ENCODE measurements at regions not wholly inside any gene's neighbourhood (a gene's known extent, or its start where the extent isn't known, plus 50 kb on each side); places are given as distances from the start of the nearest gene placed in this dataset.
"Not testable (repeated sequence)": the region's sequence is repeated elsewhere in the genome, so short reads cannot be mapped to it uniquely, and the experiment has no call there.

GRCh38 chr1:189237008-189237407, 1240.7 kb downstream of the BRINP3 start:
- no peak for TF ChIP-seq CTCF (IDR thresholded peaks at IDR 0.05; ENCODE audit: extremely low read depth, missing control alignments)
- no peak for DNase-seq (ENCODE audit: low spot score)

GRCh38 chr1:189253601-189254350, 1223.9 kb downstream of the BRINP3 start:
- no peak for TF ChIP-seq CTCF (IDR thresholded peaks at IDR 0.05; ENCODE audit: extremely low read depth, missing control alignments)
- no peak for DNase-seq (ENCODE audit: low spot score)

- DNase-seq (ENCODE audit: low spot score) = not testable (repeated sequence)
Measured at GRCh38 chr1:189261128-189261527, 1216.5 kb downstream of the BRINP3 start.

- no peak for TF ChIP-seq CTCF (IDR thresholded peaks at IDR 0.05; ENCODE audit: extremely low read depth, missing control alignments)
- no peak for DNase-seq (ENCODE audit: low spot score)
Measured at GRCh38 chr1:189269011-189269410, 1208.7 kb downstream of the BRINP3 start.

GRCh38 chr1:189274267-189274666, 1203.4 kb downstream of the BRINP3 start:
- no peak for DNase-seq (ENCODE audit: low spot score)
- no peak for TF ChIP-seq CTCF (IDR thresholded peaks at IDR 0.05; ENCODE audit: extremely low read depth, missing control alignments)

- DNase-seq (ENCODE audit: low spot score) = no peak
- no peak for TF ChIP-seq CTCF (IDR thresholded peaks at IDR 0.05; ENCODE audit: extremely low read depth, missing control alignments)
Measured at GRCh38 chr1:189275796-189276195, 1201.9 kb downstream of the BRINP3 start.

GRCh38 chr1:189289346-189289745, 1188.3 kb downstream of the BRINP3 start:
- no peak for DNase-seq (ENCODE audit: low spot score)
- TF ChIP-seq CTCF (IDR thresholded peaks at IDR 0.05; ENCODE audit: extremely low read depth, missing control alignments) = no peak

- no peak for TF ChIP-seq CTCF (IDR thresholded peaks at IDR 0.05; ENCODE audit: extremely low read depth, missing control alignments)
- no peak for DNase-seq (ENCODE audit: low spot score)
Measured at GRCh38 chr1:189301235-189301634, 1176.4 kb downstream of the BRINP3 start.
